Stimulated activated CD4-positive, alpha-beta T cell treated with anti-CD3 and anti-CD28 coated beads, Interleukin-2, amount 100 ng/mL, for 48 hours (primary cell): ENCODE measurements at regions not wholly inside any gene's neighbourhood (a gene's known extent, or its start where the extent isn't known, plus 50 kb on each side); places are given as distances from the start of the nearest gene placed in this dataset.
"Not testable (repeated sequence)": the region's sequence is repeated elsewhere in the genome, so short reads cannot be mapped to it uniquely, and the experiment has no call there.

ENCODE experiments used
- DNase-seq, 2 donors: peaks; one replicate each; pipeline ENCODE4 v3.0.0-alpha.2; 2020

- DNase-seq, result no peak
Observed at GRCh38 chr5:34452170-34452828, 203.8 kb upstream of the RAI14 start.

- no peak for DNase-seq
Observed at GRCh38 chr5:34455098-34455497, 201.0 kb upstream of the RAI14 start.

- no peak for DNase-seq
Observed at GRCh38 chr5:34459908-34460307, 196.2 kb upstream of the RAI14 start.

GRCh38 chr5:34460496-34460895, 195.6 kb upstream of the RAI14 start:
- DNase-seq, result no peak

- no peak for DNase-seq
Observed at GRCh38 chr5:34464829-34465228, 191.3 kb upstream of the RAI14 start.

GRCh38 chr5:34465301-34465700, 190.8 kb upstream of the RAI14 start:
- not testable (repeated sequence) for DNase-seq

- not testable (repeated sequence) for DNase-seq
Observed at GRCh38 chr5:34466519-34467388, 189.4 kb upstream of the RAI14 start.

GRCh38 chr5:34467436-34467835, 188.7 kb upstream of the RAI14 start:
- DNase-seq, result no peak

- DNase-seq, result not testable (repeated sequence)
Observed at GRCh38 chr5:34467984-34468383, 188.1 kb upstream of the RAI14 start.

GRCh38 chr5:34469971-34470370, 186.2 kb upstream of the RAI14 start:
- DNase-seq, result no peak

- no peak for DNase-seq
Observed at GRCh38 chr5:34474573-34475021, 181.5 kb upstream of the RAI14 start.

- DNase-seq, result no peak
Observed at GRCh38 chr5:34475249-34475966, 180.7 kb upstream of the RAI14 start.

GRCh38 chr5:34476941-34477565, 179.1 kb upstream of the RAI14 start:
- DNase-seq, result no peak

GRCh38 chr5:34480810-34481528, 175.2 kb upstream of the RAI14 start:
- DNase-seq, result no peak

GRCh38 chr5:34483442-34484033, 172.6 kb upstream of the RAI14 start:
- DNase-seq, result no peak

GRCh38 chr5:34484216-34484920, 171.8 kb upstream of the RAI14 start:
- DNase-seq, result no peak

GRCh38 chr5:34485768-34486030, 170.4 kb upstream of the RAI14 start:
- DNase-seq, result no peak

GRCh38 chr5:34486160-34486848, 169.8 kb upstream of the RAI14 start:
- DNase-seq, result peak; percentile 72 to 75

- no peak for DNase-seq
Observed at GRCh38 chr5:34486849-34487158, 169.3 kb upstream of the RAI14 start.

- no peak for DNase-seq
Observed at GRCh38 chr5:34487159-34487879, 168.8 kb upstream of the RAI14 start.
